ENCODE measurements at regions not wholly inside any gene's neighbourhood (a gene's known extent, or its start where the extent isn't known, plus 50 kb on each side); places are given as distances from the start of the nearest gene placed in this dataset.
A peak's percentile ranks its signal among the peaks of the same experiment; 100 is the strongest.

GRCh38 chr13:81318231-81319019, 977.5 kb upstream of the SPRY2 start:
- H3K4me1 Mint-ChIP-seq (ENCODE audit: insufficient read depth, unreplicated experiment) = no peaks in the 10 kb centered on the region
- TF ChIP-seq CTCF (IDR thresholded peaks at IDR 0.05; ENCODE audit: unreplicated experiment) = no peak
- no peaks in the 10 kb centered on the region for H3K9me3 Mint-ChIP-seq (ENCODE audit: unreplicated experiment)
- no peak overlapping the region for H3K4me3 Mint-ChIP-seq (ENCODE audit: unreplicated experiment)
- H3K36me3 Mint-ChIP-seq (ENCODE audit: insufficient read depth, unreplicated experiment) = no peaks in the 10 kb centered on the region
- no peak for DNase-seq (ENCODE audit: unreplicated experiment)
- H3K27me3 Mint-ChIP-seq (ENCODE audit: insufficient read depth, unreplicated experiment) = no peaks in the 10 kb centered on the region
- POLR2A ChIA-PET = no interaction called here
- no TSS peak for BruUV-seq (replicated peaks)
- no peak overlapping the region for H3K27ac Mint-ChIP-seq (ENCODE audit: low read depth, unreplicated experiment)
- intact Hi-C loops (cut with micrococcal nuclease) = no loop called here
- CTCF ChIA-PET = interaction anchor here (0.7 kb wide), 1 partner anchor 29 kb away, joined by 3 read pairs; no protein-coding TSS in a partner anchor

GRCh38 chr13:81314461-81314860, 973.5 kb upstream of the SPRY2 start:
- DNase-seq (ENCODE audit: unreplicated experiment) = no peak
- CTCF ChIA-PET = interaction anchor here (0.7 kb wide), 1 partner anchor 17 kb away, joined by 5 read pairs; no protein-coding TSS in a partner anchor
- no peaks in the 10 kb centered on the region for H3K4me1 Mint-ChIP-seq (ENCODE audit: insufficient read depth, unreplicated experiment)
- BruUV-seq (replicated peaks) = no TSS peak
- intact Hi-C loops (cut with micrococcal nuclease) = no loop called here
- no peak overlapping the region for H3K27ac Mint-ChIP-seq (ENCODE audit: low read depth, unreplicated experiment)
- H3K27me3 Mint-ChIP-seq (ENCODE audit: insufficient read depth, unreplicated experiment) = no peaks in the 10 kb centered on the region
- no peak for TF ChIP-seq CTCF (IDR thresholded peaks at IDR 0.05; ENCODE audit: unreplicated experiment)
- no peaks in the 10 kb centered on the region for H3K36me3 Mint-ChIP-seq (ENCODE audit: insufficient read depth, unreplicated experiment)
- H3K9me3 Mint-ChIP-seq (ENCODE audit: unreplicated experiment) = peaks cover 6% of the 10 kb centered on the region
- no peak overlapping the region for H3K4me3 Mint-ChIP-seq (ENCODE audit: unreplicated experiment)
- POLR2A ChIA-PET = no interaction called here

GRCh38 chr13:81305928-81306327, 965.0 kb upstream of the SPRY2 start:
- Mint-ChIP-seq H3K4me3 (ENCODE audit: unreplicated experiment) (no peak overlapping the region), H3K36me3 (ENCODE audit: insufficient read depth, unreplicated experiment) (no peaks in the 10 kb centered on the region), H3K27ac (ENCODE audit: low read depth, unreplicated experiment) (no peak overlapping the region), H3K9me3 (ENCODE audit: unreplicated experiment) (no peaks in the 10 kb centered on the region), H3K27me3 (ENCODE audit: insufficient read depth, unreplicated experiment) (no peaks in the 10 kb centered on the region), H3K4me1 (ENCODE audit: insufficient read depth, unreplicated experiment) (peaks cover 11% of the 10 kb centered on the region)
- no TSS peak for BruUV-seq (replicated peaks)
- intact Hi-C loops (cut with micrococcal nuclease) = no loop called here
- CTCF ChIA-PET = interaction anchor here (0.6 kb wide), 1 partner anchor 442 kb away, joined by 3 read pairs; no protein-coding TSS in a partner anchor
- POLR2A ChIA-PET = no interaction called here
- no peak for TF ChIP-seq CTCF (IDR thresholded peaks at IDR 0.05; ENCODE audit: unreplicated experiment)
- no peak for DNase-seq (ENCODE audit: unreplicated experiment)

- peak; percentile 23 for DNase-seq (ENCODE audit: unreplicated experiment)
- Mint-ChIP-seq H3K9me3 (ENCODE audit: unreplicated experiment) (no peaks in the 10 kb centered on the region), H3K36me3 (ENCODE audit: insufficient read depth, unreplicated experiment) (no peaks in the 10 kb centered on the region), H3K27ac (ENCODE audit: low read depth, unreplicated experiment) (no peak overlapping the region), H3K4me1 (ENCODE audit: insufficient read depth, unreplicated experiment) (peaks cover 11% of the 10 kb centered on the region), H3K27me3 (ENCODE audit: insufficient read depth, unreplicated experiment) (no peaks in the 10 kb centered on the region), H3K4me3 (ENCODE audit: unreplicated experiment) (no peak overlapping the region)
- ChIA-PET POLR2A (interaction anchor here (1.1 kb wide), 1 partner anchor 128 kb away, joined by 3 read pairs; no protein-coding TSS in a partner anchor), CTCF (interaction anchor here (0.7 kb wide), 1 partner anchor 135 kb away, joined by 3 read pairs; no protein-coding TSS in a partner anchor)
- no peak for TF ChIP-seq CTCF (IDR thresholded peaks at IDR 0.05; ENCODE audit: unreplicated experiment)
- BruUV-seq (replicated peaks) = no TSS peak
- intact Hi-C loops (cut with micrococcal nuclease) = no loop called here
Measured at GRCh38 chr13:81304121-81304659, 963.3 kb upstream of the SPRY2 start.
